Thyroid gland (tissue), 4 donors: ENCODE measurements at regions not wholly inside any gene's neighbourhood (a gene's known extent, or its start where the extent isn't known, plus 50 kb on each side); places are given as distances from the start of the nearest gene placed in this dataset.

ENCODE experiments used
- DNase-seq, 2 donors: peaks; one replicate each; pipeline ENCODE4 v3.0.0-alpha.2; 2019
- H3K27ac ChIP-seq, 3 donors: fragments of 200-600 bp; sonication (generic); 1 replicate in 2 of 3; 2 replicates in 1 of 3; pipeline ENCODE4 v1.5.1; 2016 to 2019; ENCODE audit warnings: mild to moderate bottlenecking in 1 of 3, moderate library complexity in 1 of 3
- H3K27me3 ChIP-seq: fragments of 200-600 bp; sonication (generic); one replicate; pipeline ENCODE4 v1.5.1; 2019
- H3K36me3 ChIP-seq, 2 donors: fragments of 200-600 bp; sonication (generic); one replicate each; pipeline ENCODE4 v1.5.1; 2016 to 2019
- H3K4me1 ChIP-seq, 2 donors: fragments of 200-600 bp; sonication (generic); one replicate each; pipeline ENCODE4 v1.5.1; 2017 to 2019
- H3K4me3 ChIP-seq, 3 donors: fragments of 200-600 bp; sonication (generic); replicated peaks in 1 of 3; 1 replicate in 2 of 3; 2 replicates in 1 of 3; pipeline ENCODE4 v1.5.1; 2016; ENCODE audit warnings: mild to moderate bottlenecking in 1 of 3
- H3K9me3 ChIP-seq: fragments of 200-600 bp; sonication (generic); one replicate; pipeline ENCODE4 v1.5.1; 2017
- CTCF ChIP-seq, 6 experiments: fragments of 200-600 bp in 3 of 6; fragments of 450-650 bp in 3 of 6; sonication (generic) in 3 of 6; IDR thresholded peaks; one replicate each; pipeline ENCODE4 v1.5.1; 2016 to 2019; ENCODE audit warnings: antibody characterized with exemption in 6 of 6, mild to moderate bottlenecking in 2 of 6, inconsistent platforms in 1 of 6, moderate library complexity in 1 of 6
- POLR2A ChIP-seq, 2 donors: fragments of 450-650 bp; IDR thresholded peaks; one replicate each; pipeline ENCODE4 v1.6.1; 2017; ENCODE audit warnings: antibody characterized with exemption in 2 of 2, mild to moderate bottlenecking in 2 of 2, moderate library complexity in 1 of 2
- WGBS, 2 donors: methylation state at CpG; one replicate each; pipeline ENCODE4 v1.1.5; 2017; 5-methylcytosine and 5-hydroxymethylcytosine counted together
- intact Hi-C: fragments of 100-400 bp; cut with DNase I; formaldehyde crosslinking; loops from one replicate; pipeline ENCODE4 v1.15.1; 2023

- WGBS, 2 donors: 90% methylated on average over 3 of the region's 3 CpGs
- Histone ChIP-seq H3K4me3 (no peak overlapping the region), H3K27ac (no peak overlapping the region), H3K36me3 (no peaks in the 10 kb centered on the region), H3K4me1 (no peaks in the 10 kb centered on the region), H3K9me3 (no peaks in the 10 kb centered on the region), H3K27me3 (no peaks in the 10 kb centered on the region)
- TF ChIP-seq POLR2A (IDR thresholded peaks at IDR 0.05) (no peak), CTCF (IDR thresholded peaks at IDR 0.05) (no peak)
- intact Hi-C loops: no loop called here
- no peak for DNase-seq
Observed at GRCh38 chr11:23022854-23023253, 162.6 kb upstream of the CCDC179 start.

- Histone ChIP-seq H3K4me1 (no peaks in the 10 kb centered on the region), H3K4me3 (no peak overlapping the region), H3K27ac (no peak overlapping the region), H3K36me3 (no peaks in the 10 kb centered on the region), H3K9me3 (no peaks in the 10 kb centered on the region), H3K27me3 (no peaks in the 10 kb centered on the region)
- TF ChIP-seq CTCF (IDR thresholded peaks at IDR 0.05): no peak
- no peak for TF ChIP-seq POLR2A (IDR thresholded peaks at IDR 0.05)
- no peak for DNase-seq
- intact Hi-C loops: no loop called here
- WGBS, 2 donors: 88 to 92% methylated on average over 2 of the region's 2 CpGs
Observed at GRCh38 chr11:23023319-23023718, 163.0 kb upstream of the CCDC179 start.

GRCh38 chr11:23041001-23041503 lies 180.8 kb upstream of the CCDC179 start:
- DNase-seq: no peak
- H3K4me3 ChIP-seq: no peak overlapping the region
- 59 to 65% methylated on average over 3 of the region's 3 CpGs for WGBS, 2 donors
- H3K27me3 ChIP-seq: no peaks in the 10 kb centered on the region
- no peak overlapping the region for H3K27ac ChIP-seq
- TF ChIP-seq POLR2A (IDR thresholded peaks at IDR 0.05) (no peak), CTCF (IDR thresholded peaks at IDR 0.05) (no peak)
- no peaks in the 10 kb centered on the region for H3K9me3 ChIP-seq
- intact Hi-C loops: no loop called here
- H3K36me3 ChIP-seq: no peaks in the 10 kb centered on the region
- no peaks in the 10 kb centered on the region for H3K4me1 ChIP-seq

GRCh38 chr11:23058656-23059055 lies 198.4 kb upstream of the CCDC179 start:
- no peak overlapping the region for H3K27ac ChIP-seq
- no peaks in the 10 kb centered on the region for H3K9me3 ChIP-seq
- no peaks in the 10 kb centered on the region for H3K27me3 ChIP-seq
- no peaks in the 10 kb centered on the region for H3K4me1 ChIP-seq
- H3K36me3 ChIP-seq: no peaks in the 10 kb centered on the region
- DNase-seq: no peak
- intact Hi-C loops: no loop called here
- H3K4me3 ChIP-seq: no peak overlapping the region
- no peak for TF ChIP-seq POLR2A (IDR thresholded peaks at IDR 0.05)
- no peak for TF ChIP-seq CTCF (IDR thresholded peaks at IDR 0.05)

- Histone ChIP-seq H3K9me3 (no peaks in the 10 kb centered on the region), H3K4me1 (no peaks in the 10 kb centered on the region), H3K27me3 (no peaks in the 10 kb centered on the region), H3K36me3 (no peaks in the 10 kb centered on the region), H3K27ac (no peak overlapping the region), H3K4me3 (no peak overlapping the region)
- intact Hi-C loops: no loop called here
- DNase-seq: no peak
- TF ChIP-seq CTCF (IDR thresholded peaks at IDR 0.05): no peak
- TF ChIP-seq POLR2A (IDR thresholded peaks at IDR 0.05): no peak
Observed at GRCh38 chr11:23063276-23063675, 203.0 kb upstream of the CCDC179 start.
